HUES64 (cell line): ENCODE measurements at regions not wholly inside any gene's neighbourhood (a gene's known extent, or its start where the extent isn't known, plus 50 kb on each side); places are given as distances from the start of the nearest gene placed in this dataset.
"Not testable (repeated sequence)": the region's sequence is repeated elsewhere in the genome, so short reads cannot be mapped to it uniquely, and the experiment has no call there.

Source experiments
- H3K27ac ChIP-seq: 2 replicates; pipeline ENCODE4 v1.7.0; 2013; ENCODE audit warnings: low read depth, low read length, inconsistent platforms
- H3K27me3 ChIP-seq: 2 replicates; pipeline ENCODE4 v1.6.1; 2013; ENCODE audit warnings: mild to moderate bottlenecking, low read length; ENCODE audit not compliant: insufficient read depth
- H3K36me3 ChIP-seq: 2 replicates; pipeline ENCODE4 v1.6.1; 2013; ENCODE audit warnings: mild to moderate bottlenecking, low read length; ENCODE audit not compliant: insufficient read depth
- H3K4me1 ChIP-seq: 2 replicates; pipeline ENCODE4 v1.6.1; 2013; ENCODE audit warnings: mild to moderate bottlenecking, low read length, moderate library complexity; ENCODE audit not compliant: insufficient read depth
- H3K4me3 ChIP-seq: 2 replicates; pipeline ENCODE4 v1.5.1; 2013; ENCODE audit warnings: mild to moderate bottlenecking, low read length, moderate library complexity
- H3K9ac ChIP-seq: 2 replicates; pipeline ENCODE4 v1.6.1; 2013; ENCODE audit warnings: mild to moderate bottlenecking, low read depth, low read length
- H3K9me3 ChIP-seq: 2 replicates; pipeline ENCODE4 v1.6.1; 2013; ENCODE audit warnings: low read depth, low read length; ENCODE audit not compliant: insufficient read depth
- WGBS: fragments of 150-250, 120-280 bp; methylation state at CpG from one replicate; pipeline ENCODE4 v1.1.7; 2013; ENCODE audit warnings: missing lambda C conversion rate; 5-methylcytosine and 5-hydroxymethylcytosine counted together

DNA sequence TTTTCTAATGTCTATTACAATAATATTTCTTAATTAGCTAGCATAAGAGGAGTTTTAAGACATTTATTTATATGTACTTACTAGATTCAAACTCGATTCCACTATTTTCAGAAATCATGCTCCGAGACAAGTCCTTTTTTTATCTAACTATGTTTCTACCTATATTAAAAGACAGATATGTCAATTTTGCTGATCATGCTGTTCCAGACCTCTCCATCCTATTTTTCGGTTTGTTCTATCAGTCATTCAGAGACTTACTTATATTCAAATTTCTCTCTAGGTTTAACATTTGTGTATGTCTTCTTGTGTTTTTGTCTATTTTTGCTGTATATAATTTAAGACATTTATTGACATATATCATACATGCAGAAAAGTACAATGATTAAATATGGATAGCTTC is 635.5 kb downstream of the ZNF716 start:
- not testable (repeated sequence) for H3K9ac ChIP-seq, H3K4me3 ChIP-seq, H3K4me1 ChIP-seq, H3K27ac ChIP-seq, H3K36me3 ChIP-seq, H3K27me3 ChIP-seq
- H3K9me3 ChIP-seq, result peaks cover 45% of the 10 kb centered on the region
- no CpG with 5 or more reads among the region's 3 CpGs for WGBS

DNA sequence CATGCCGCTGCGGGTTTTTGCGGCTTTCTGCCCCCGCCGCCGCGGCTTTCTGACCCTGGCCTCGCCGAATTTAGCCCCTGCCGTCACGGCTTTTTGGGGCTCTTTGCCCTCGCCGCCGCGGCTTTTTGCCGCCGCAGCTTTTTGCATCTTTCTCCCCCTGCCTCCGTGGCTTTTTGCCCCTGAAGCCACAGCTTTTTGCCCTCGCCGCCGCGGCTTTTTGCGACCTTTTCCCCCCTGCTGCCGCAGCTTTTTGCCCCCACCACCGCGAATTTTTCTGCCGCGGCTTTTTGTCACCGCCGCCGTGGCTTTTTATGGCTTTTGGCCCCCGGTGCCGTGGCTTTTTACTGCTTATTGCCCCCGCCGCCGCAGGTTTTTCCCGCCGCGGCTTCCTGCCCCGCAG is 636.5 kb downstream of the ZNF716 start:
- Histone ChIP-seq H3K4me1 (no peaks in the 10 kb centered on the region), H3K36me3 (no peaks in the 10 kb centered on the region), H3K4me3 (no peak overlapping the region), H3K27ac (no peak overlapping the region), H3K9me3 (peaks cover 49% of the 10 kb centered on the region), H3K27me3 (no peaks in the 10 kb centered on the region), H3K9ac (no peak overlapping the region)
- WGBS, result 92% methylated on average over 40 of the region's 40 CpGs

DNA sequence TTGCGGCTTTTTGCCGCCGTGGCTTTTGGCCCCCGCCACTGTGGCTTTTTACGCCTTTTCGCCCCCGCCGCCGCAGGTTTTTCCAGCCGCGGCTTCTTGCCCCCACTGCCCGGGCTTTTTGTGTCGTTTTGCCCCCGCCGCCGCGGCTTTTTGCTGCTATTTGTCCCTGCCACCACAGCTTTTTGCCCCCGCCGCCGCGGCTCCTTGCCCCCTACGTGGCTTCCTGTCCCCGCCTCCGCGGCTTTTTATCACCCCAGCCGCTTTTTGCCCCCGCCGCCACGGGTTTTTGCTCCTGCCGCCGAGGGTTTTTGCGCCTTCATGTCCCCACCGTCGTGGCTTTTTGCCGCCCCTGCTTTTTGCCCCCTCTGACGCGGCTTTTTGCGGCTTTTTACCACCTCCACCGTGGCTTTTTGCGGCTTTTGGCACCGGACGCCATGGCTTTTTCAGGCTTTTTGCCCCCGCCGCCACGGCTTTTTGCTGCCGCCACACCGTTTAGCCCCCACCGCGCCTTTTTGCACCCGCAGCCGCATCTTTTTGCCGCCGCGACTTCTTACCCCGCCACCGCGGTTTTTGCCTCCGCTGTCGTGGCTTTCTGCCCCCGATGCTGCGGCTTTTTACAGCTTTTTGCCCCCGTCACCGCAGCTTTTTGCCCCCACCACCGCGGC is 637.0 kb downstream of the ZNF716 start:
- 92% methylated on average over 65 of the region's 65 CpGs for WGBS
- Histone ChIP-seq H3K27me3 (no peaks in the 10 kb centered on the region), H3K36me3 (no peaks in the 10 kb centered on the region), H3K9me3 (peaks cover 49% of the 10 kb centered on the region), H3K9ac (no peak overlapping the region), H3K4me3 (no peak overlapping the region), H3K4me1 (no peaks in the 10 kb centered on the region), H3K27ac (no peak overlapping the region)

DNA sequence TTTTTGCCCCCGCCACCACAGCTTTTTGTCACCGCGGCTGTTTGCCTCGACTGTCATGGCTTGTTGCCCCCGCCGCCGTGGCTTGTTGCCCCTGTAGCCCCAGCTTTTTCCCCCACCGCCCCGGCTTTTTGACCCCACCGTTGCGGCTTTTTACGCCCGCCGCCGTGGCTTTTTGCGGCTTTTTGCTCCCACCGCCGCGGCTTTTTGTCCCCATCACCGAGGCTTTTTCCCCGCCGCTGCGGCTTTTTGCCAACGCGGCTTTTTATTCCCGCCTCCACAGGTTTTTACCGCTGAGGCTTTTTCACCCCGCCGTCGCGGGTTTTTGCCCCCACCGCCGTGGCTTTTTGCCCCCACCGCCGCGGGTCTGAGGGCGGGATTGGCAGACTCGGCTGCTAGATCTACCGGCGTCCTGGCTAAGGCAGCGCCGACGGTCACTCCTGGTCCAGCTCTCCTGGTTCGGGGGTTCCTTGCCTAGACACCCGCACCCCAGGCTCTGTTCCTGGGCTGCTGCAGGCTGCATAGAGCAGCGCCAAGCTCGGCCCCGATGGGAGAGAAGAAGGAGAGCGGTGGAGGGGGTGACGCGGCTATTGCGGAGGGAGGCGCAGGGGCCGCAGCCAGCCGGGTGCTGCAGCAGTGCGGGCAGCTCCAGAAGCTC is 637.7 kb downstream of the ZNF716 start:
- no peaks in the 10 kb centered on the region for H3K36me3 ChIP-seq
- WGBS, result 95% methylated on average over 56 of the region's 56 CpGs
- H3K9ac ChIP-seq, result no peak overlapping the region
- no peak overlapping the region for H3K4me3 ChIP-seq
- no peak overlapping the region for H3K27ac ChIP-seq
- no peaks in the 10 kb centered on the region for H3K27me3 ChIP-seq
- H3K9me3 ChIP-seq, result peaks cover 51% of the 10 kb centered on the region
- H3K4me1 ChIP-seq, result no peaks in the 10 kb centered on the region

DNA sequence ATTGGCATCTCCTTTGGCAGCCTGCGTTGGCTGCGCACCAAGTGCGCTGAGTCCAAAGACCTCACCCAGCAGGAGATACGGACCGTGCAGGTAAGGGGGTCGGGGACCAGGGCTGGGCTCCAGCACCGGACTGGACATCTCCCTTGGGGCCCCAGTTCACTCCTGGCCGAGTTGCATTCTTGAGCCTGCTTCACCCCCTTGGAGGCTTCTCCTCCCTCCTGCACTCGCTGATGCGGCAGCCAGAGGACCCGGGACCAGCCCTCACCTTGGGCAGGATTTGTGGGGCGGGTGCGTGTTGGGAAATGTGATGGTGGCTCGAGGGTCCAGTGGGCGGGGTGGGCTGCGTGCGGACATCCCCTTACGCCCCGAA is 638.2 kb downstream of the ZNF716 start:
- H3K27ac ChIP-seq, result not testable (repeated sequence)
- WGBS, result 91% methylated on average over 19 of the region's 19 CpGs

DNA sequence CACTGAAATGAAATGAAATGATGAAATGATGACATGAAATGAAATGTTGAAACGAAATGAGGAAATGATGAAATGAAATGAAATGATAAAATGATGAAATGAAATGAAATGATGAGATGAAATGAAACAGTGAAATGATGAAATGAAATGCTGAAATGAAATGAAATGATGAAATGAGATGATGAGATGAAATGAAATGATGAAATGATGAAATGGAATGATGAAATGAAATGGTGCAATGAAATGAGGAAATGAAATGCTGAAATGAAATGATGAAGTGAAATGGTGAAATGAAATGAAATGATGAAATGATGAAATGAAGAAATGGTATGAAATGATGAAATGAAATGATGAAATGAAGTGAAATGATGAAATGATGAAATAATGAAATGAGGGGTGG is 641.1 kb downstream of the ZNF716 start:
- not testable (repeated sequence) for H3K27ac ChIP-seq, H3K27me3 ChIP-seq, H3K4me3 ChIP-seq, H3K9ac ChIP-seq, H3K36me3 ChIP-seq, H3K4me1 ChIP-seq
- peaks cover 44% of the 10 kb centered on the region for H3K9me3 ChIP-seq
- 39% methylated on average over 1 of the region's 1 CpG for WGBS

More for the DNA sequence above, 638.2 kb downstream of the ZNF716 start:
- not testable (repeated sequence) for H3K9ac ChIP-seq, H3K27me3 ChIP-seq, H3K4me3 ChIP-seq, H3K36me3 ChIP-seq, H3K4me1 ChIP-seq
- H3K9me3 ChIP-seq, result peaks cover 48% of the 10 kb centered on the region
